WERI-Rb-1 (cell line): ENCODE measurements at regions not wholly inside any gene's neighbourhood (a gene's known extent, or its start where the extent isn't known, plus 50 kb on each side); places are given as distances from the start of the nearest gene placed in this dataset.
A peak's percentile ranks its signal among the peaks of the same experiment; 100 is the strongest.

Experiments
- DNase-seq: peaks from one replicate; pipeline ENCODE4 v3.0.0-alpha.2; 2020
- H3K27ac ChIP-seq: fragments of 250-450 bp; sonication (Bioruptor Pico); 2 replicates; pipeline ENCODE4 v1.5.1; 2020; ENCODE audit warnings: mild to moderate bottlenecking, moderate library complexity
- H3K27me3 ChIP-seq: fragments of 250-450 bp; sonication (Bioruptor Pico); 2 replicates; pipeline ENCODE4 v1.5.1; 2021; ENCODE audit warnings: mild to moderate bottlenecking, low read depth, moderate library complexity; ENCODE audit not compliant: insufficient read depth, severe bottlenecking
- H3K36me3 ChIP-seq: fragments of 250-450 bp; sonication (Bioruptor Pico); 2 replicates; pipeline ENCODE4 v1.5.1; 2020; ENCODE audit warnings: mild to moderate bottlenecking, moderate library complexity
- H3K4me3 ChIP-seq: 2 replicates; pipeline ENCODE4 v1.5.1; 2011; ENCODE audit warnings: low read depth, mild to moderate bottlenecking, control low read depth, low read length
- H3K9me3 ChIP-seq: fragments of 250-450 bp; sonication (Bioruptor Pico); 2 replicates; pipeline ENCODE4 v1.5.1; 2021; ENCODE audit warnings: mild to moderate bottlenecking, moderate library complexity; ENCODE audit not compliant: severe bottlenecking
- CTCF ChIP-seq: IDR thresholded peaks from 2 replicates; pipeline ENCODE4 v1.5.1; 2011; ENCODE audit warnings: low read depth, mild to moderate bottlenecking, control low read depth, inconsistent platforms, low read length

- Histone ChIP-seq H3K4me3 (no peak overlapping the region), H3K9me3 (no peaks in the 10 kb centered on the region), H3K36me3 (no peaks in the 10 kb centered on the region), H3K27ac (no peak overlapping the region), H3K27me3 (no peaks in the 10 kb centered on the region)
- no peak for TF ChIP-seq CTCF
- DNase-seq: no peak
Measured at GRCh38 chr17:33509331-33509730, 216.2 kb upstream of the ASIC2 start.

- H3K9me3 ChIP-seq: no peaks in the 10 kb centered on the region
- no peak for TF ChIP-seq CTCF
- no peak overlapping the region for H3K27ac ChIP-seq
- no peak for DNase-seq
- no peaks in the 10 kb centered on the region for H3K36me3 ChIP-seq
- H3K27me3 ChIP-seq: no peaks in the 10 kb centered on the region
- H3K4me3 ChIP-seq: no peak overlapping the region
Measured at GRCh38 chr17:33511670-33512069, 218.6 kb upstream of the ASIC2 start.

- Histone ChIP-seq H3K36me3 (no peaks in the 10 kb centered on the region), H3K27me3 (no peaks in the 10 kb centered on the region), H3K9me3 (no peaks in the 10 kb centered on the region), H3K4me3 (no peak overlapping the region), H3K27ac (no peak overlapping the region)
- TF ChIP-seq CTCF: no peak
- no peak for DNase-seq
Measured at GRCh38 chr17:33512113-33512512, 219.0 kb upstream of the ASIC2 start.

- no peak for TF ChIP-seq CTCF
- H3K27me3 ChIP-seq: no peaks in the 10 kb centered on the region
- 0 out of 2 replicates have a peak overlapping the region, but pooled peaks have one; percentile 22 for H3K27ac ChIP-seq
Measured at GRCh38 chr17:33513769-33514168, 220.7 kb upstream of the ASIC2 start.

GRCh38 chr17:33514369-33514768 is 221.3 kb upstream of the ASIC2 start:
- H3K9me3 ChIP-seq: no peaks in the 10 kb centered on the region
- H3K36me3 ChIP-seq: no peaks in the 10 kb centered on the region
- no peak for TF ChIP-seq CTCF
- H3K27me3 ChIP-seq: no peaks in the 10 kb centered on the region
- no peak overlapping the region for H3K27ac ChIP-seq
- no peak overlapping the region for H3K4me3 ChIP-seq
- no peak for DNase-seq

More at GRCh38 chr17:33513769-33514168, 220.7 kb upstream of the ASIC2 start:
- DNase-seq: peak; percentile 42
- H3K4me3 ChIP-seq: no peak overlapping the region
- H3K36me3 ChIP-seq: no peaks in the 10 kb centered on the region
- no peaks in the 10 kb centered on the region for H3K9me3 ChIP-seq

GRCh38 chr17:33515974-33516373 is 222.9 kb upstream of the ASIC2 start:
- no peaks in the 10 kb centered on the region for H3K27me3 ChIP-seq
- no peak for TF ChIP-seq CTCF
- H3K27ac ChIP-seq: no peak overlapping the region
- no peak overlapping the region for H3K4me3 ChIP-seq
- H3K36me3 ChIP-seq: no peaks in the 10 kb centered on the region
- H3K9me3 ChIP-seq: no peaks in the 10 kb centered on the region
- no peak for DNase-seq
